ENCODE measurements at regions not wholly inside any gene's neighbourhood (a gene's known extent, or its start where the extent isn't known, plus 50 kb on each side); places are given as distances from the start of the nearest gene placed in this dataset.

- Histone ChIP-seq H3K27ac (no peak overlapping the region), H3K36me3 (no peaks in the 10 kb centered on the region), H3K4me1 (no peaks in the 10 kb centered on the region), H3K4me3 (replicated peaks in 1 of 3) (no peak overlapping the region), H3K27me3 (no peaks in the 10 kb centered on the region), H3K9me3 (no peaks in the 10 kb centered on the region)
- DNase-seq: no peak
- no peak for TF ChIP-seq POLR2A (IDR thresholded peaks at IDR 0.05)
- TF ChIP-seq, protein P1, sequence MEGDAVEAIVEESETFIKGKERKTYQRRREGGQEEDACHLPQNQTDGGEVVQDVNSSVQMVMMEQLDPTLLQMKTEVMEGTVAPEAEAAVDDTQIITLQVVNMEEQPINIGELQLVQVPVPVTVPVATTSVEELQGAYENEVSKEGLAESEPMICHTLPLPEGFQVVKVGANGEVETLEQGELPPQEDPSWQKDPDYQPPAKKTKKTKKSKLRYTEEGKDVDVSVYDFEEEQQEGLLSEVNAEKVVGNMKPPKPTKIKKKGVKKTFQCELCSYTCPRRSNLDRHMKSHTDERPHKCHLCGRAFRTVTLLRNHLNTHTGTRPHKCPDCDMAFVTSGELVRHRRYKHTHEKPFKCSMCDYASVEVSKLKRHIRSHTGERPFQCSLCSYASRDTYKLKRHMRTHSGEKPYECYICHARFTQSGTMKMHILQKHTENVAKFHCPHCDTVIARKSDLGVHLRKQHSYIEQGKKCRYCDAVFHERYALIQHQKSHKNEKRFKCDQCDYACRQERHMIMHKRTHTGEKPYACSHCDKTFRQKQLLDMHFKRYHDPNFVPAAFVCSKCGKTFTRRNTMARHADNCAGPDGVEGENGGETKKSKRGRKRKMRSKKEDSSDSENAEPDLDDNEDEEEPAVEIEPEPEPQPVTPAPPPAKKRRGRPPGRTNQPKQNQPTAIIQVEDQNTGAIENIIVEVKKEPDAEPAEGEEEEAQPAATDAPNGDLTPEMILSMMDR (IDR thresholded peaks at IDR 0.05): no peak
- 75 to 83% methylated on average over 7 of the region's 7 CpGs for WGBS, 2 donors
- intact Hi-C loops (cut with DNase I): no loop called here
These were observed 1198.8 kb upstream of the SPRY2 start for GRCh38 chr13:81539643-81540150.

- Histone ChIP-seq H3K36me3 (no peaks in the 10 kb centered on the region), H3K9me3 (no peaks in the 10 kb centered on the region), H3K4me1 (no peaks in the 10 kb centered on the region), H3K27ac (no peak overlapping the region), H3K27me3 (no peaks in the 10 kb centered on the region), H3K4me3 (replicated peaks in 1 of 3) (no peak overlapping the region)
- intact Hi-C loops (cut with DNase I): no loop called here
- no peak for DNase-seq
- TF ChIP-seq, protein P1 (IDR thresholded peaks at IDR 0.05): no peak
- TF ChIP-seq POLR2A (IDR thresholded peaks at IDR 0.05): no peak
- 92% methylated on average over 3 of the region's 3 CpGs for WGBS, 2 donors
These were observed 1158.0 kb upstream of the SPRY2 start for GRCh38 chr13:81498969-81499368.

DNA sequence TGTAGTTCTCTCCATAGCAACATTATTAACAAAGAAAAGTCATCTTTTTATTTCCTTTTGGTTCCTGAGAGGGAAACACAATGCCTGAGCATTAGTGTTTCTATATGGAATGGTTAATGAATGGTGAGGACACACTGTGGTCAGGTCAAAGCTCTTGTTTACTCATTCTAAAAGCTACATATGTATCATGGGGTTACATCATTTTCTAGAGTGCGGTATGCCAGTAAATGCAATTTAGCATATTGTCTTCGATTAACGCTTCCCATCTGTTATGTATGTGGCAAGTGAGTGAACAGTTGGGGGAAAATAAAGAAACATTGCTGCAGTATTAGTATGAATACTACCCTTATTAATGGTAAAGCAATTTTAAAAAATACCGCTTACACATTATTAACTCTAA is 1152.2 kb upstream of the SPRY2 start:
- H3K27me3 ChIP-seq: no peaks in the 10 kb centered on the region
- no peak overlapping the region for H3K27ac ChIP-seq
- no peaks in the 10 kb centered on the region for H3K9me3 ChIP-seq
- TF ChIP-seq, protein P1 (IDR thresholded peaks at IDR 0.05): no peak
- TF ChIP-seq POLR2A (IDR thresholded peaks at IDR 0.05): no peak
- H3K36me3 ChIP-seq: no peaks in the 10 kb centered on the region
- H3K4me1 ChIP-seq: no peaks in the 10 kb centered on the region
- no peak overlapping the region for H3K4me3 ChIP-seq (replicated peaks in 1 of 3)
- intact Hi-C loops (cut with DNase I): no loop called here
- WGBS, 2 donors: 94% methylated on average over 4 of the region's 4 CpGs
- DNase-seq: no peak

GRCh38 chr13:81492449-81492848 is 1151.5 kb upstream of the SPRY2 start:
- no peak overlapping the region for H3K4me3 ChIP-seq (replicated peaks in 1 of 3)
- intact Hi-C loops (cut with DNase I): no loop called here
- H3K4me1 ChIP-seq: no peaks in the 10 kb centered on the region
- no peaks in the 10 kb centered on the region for H3K27me3 ChIP-seq
- WGBS, 2 donors: 92 to 93% methylated on average over 3 of the region's 3 CpGs
- H3K36me3 ChIP-seq: no peaks in the 10 kb centered on the region
- no peak overlapping the region for H3K27ac ChIP-seq
- H3K9me3 ChIP-seq: no peaks in the 10 kb centered on the region
- DNase-seq: no peak
- TF ChIP-seq, protein P1 (IDR thresholded peaks at IDR 0.05): no peak
- TF ChIP-seq POLR2A (IDR thresholded peaks at IDR 0.05): no peak

GRCh38 chr13:81488021-81488420 is 1147.1 kb upstream of the SPRY2 start:
- no peak overlapping the region for H3K27ac ChIP-seq
- WGBS, 2 donors: 80 to 81% methylated on average over 1 of the region's 1 CpG
- TF ChIP-seq, protein P1 (IDR thresholded peaks at IDR 0.05): no peak
- TF ChIP-seq POLR2A (IDR thresholded peaks at IDR 0.05): no peak
- H3K9me3 ChIP-seq: no peaks in the 10 kb centered on the region
- H3K27me3 ChIP-seq: no peaks in the 10 kb centered on the region
- no peaks in the 10 kb centered on the region for H3K4me1 ChIP-seq
- no peak for DNase-seq
- H3K36me3 ChIP-seq: no peaks in the 10 kb centered on the region
- no peak overlapping the region for H3K4me3 ChIP-seq (replicated peaks in 1 of 3)
- intact Hi-C loops (cut with DNase I): no loop called here
